ENCODE measurements at regions not wholly inside any gene's neighbourhood (a gene's known extent, or its start where the extent isn't known, plus 50 kb on each side); places are given as distances from the start of the nearest gene placed in this dataset.

DNA sequence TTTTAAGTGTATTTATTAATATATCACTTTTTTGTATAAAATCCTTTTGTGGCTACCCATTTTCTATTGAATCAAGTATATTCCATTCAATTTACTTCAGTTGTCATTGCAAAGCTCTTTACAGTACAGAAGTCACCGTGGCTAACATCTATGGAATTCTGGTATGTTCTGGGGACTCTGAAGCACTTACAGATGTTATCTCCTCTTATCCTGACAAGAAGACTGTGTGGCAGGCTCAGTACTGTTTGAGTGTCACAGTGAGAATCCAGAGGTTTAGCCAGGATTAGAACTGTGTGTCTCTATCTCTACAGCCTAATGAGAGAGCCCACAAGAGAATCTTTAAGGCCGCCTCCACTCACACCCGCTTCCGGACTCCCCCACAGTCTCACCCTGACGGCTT, 78.2 kb upstream of the SORBS2 start:
- no peak overlapping the region for H3K27ac Mint-ChIP-seq (ENCODE audit: unreplicated experiment)
- TF ChIP-seq, protein P1, sequence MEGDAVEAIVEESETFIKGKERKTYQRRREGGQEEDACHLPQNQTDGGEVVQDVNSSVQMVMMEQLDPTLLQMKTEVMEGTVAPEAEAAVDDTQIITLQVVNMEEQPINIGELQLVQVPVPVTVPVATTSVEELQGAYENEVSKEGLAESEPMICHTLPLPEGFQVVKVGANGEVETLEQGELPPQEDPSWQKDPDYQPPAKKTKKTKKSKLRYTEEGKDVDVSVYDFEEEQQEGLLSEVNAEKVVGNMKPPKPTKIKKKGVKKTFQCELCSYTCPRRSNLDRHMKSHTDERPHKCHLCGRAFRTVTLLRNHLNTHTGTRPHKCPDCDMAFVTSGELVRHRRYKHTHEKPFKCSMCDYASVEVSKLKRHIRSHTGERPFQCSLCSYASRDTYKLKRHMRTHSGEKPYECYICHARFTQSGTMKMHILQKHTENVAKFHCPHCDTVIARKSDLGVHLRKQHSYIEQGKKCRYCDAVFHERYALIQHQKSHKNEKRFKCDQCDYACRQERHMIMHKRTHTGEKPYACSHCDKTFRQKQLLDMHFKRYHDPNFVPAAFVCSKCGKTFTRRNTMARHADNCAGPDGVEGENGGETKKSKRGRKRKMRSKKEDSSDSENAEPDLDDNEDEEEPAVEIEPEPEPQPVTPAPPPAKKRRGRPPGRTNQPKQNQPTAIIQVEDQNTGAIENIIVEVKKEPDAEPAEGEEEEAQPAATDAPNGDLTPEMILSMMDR (IDR thresholded peaks at IDR 0.05) = no peak
- peaks cover 10% of the 10 kb centered on the region for H3K9me3 Mint-ChIP-seq (ENCODE audit: unreplicated experiment)
- no peaks in the 10 kb centered on the region for H3K27me3 Mint-ChIP-seq (ENCODE audit: unreplicated experiment)
- H3K4me3 Mint-ChIP-seq (ENCODE audit: unreplicated experiment) = no peak overlapping the region
- H3K36me3 Mint-ChIP-seq (ENCODE audit: unreplicated experiment) = peaks cover 6% of the 10 kb centered on the region
- no peak for DNase-seq (ENCODE audit: extremely low spot score, unreplicated experiment)
- peaks cover 3% of the 10 kb centered on the region for H3K4me1 Mint-ChIP-seq (ENCODE audit: unreplicated experiment)

DNA sequence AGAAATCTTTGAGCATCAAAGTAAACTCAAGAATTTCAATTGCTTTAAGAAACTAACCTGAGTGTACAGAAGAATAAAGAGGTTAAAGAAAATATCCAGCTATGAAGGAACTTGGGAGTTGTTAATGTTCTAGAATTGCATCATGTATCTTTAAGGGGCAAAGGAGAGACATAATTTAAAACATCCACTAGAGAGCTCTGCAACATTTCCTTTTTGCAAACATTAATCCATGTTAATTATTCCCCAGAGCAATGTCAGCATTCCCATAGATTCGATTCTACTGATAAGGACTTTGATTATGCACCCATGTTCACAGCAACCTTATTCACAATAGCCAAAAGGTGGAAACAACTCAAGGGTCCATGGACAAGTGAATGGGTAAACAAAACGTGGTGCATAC, 80.2 kb upstream of the SORBS2 start:
- H3K9me3 Mint-ChIP-seq (ENCODE audit: unreplicated experiment) = peaks cover 10% of the 10 kb centered on the region
- H3K27ac Mint-ChIP-seq (ENCODE audit: unreplicated experiment) = no peak overlapping the region
- no peak overlapping the region for H3K4me3 Mint-ChIP-seq (ENCODE audit: unreplicated experiment)
- DNase-seq (ENCODE audit: extremely low spot score, unreplicated experiment) = no peak
- peaks cover 6% of the 10 kb centered on the region for H3K36me3 Mint-ChIP-seq (ENCODE audit: unreplicated experiment)
- no peaks in the 10 kb centered on the region for H3K4me1 Mint-ChIP-seq (ENCODE audit: unreplicated experiment)
- TF ChIP-seq, protein P1 (IDR thresholded peaks at IDR 0.05) = no peak
- H3K27me3 Mint-ChIP-seq (ENCODE audit: unreplicated experiment) = no peaks in the 10 kb centered on the region

DNA sequence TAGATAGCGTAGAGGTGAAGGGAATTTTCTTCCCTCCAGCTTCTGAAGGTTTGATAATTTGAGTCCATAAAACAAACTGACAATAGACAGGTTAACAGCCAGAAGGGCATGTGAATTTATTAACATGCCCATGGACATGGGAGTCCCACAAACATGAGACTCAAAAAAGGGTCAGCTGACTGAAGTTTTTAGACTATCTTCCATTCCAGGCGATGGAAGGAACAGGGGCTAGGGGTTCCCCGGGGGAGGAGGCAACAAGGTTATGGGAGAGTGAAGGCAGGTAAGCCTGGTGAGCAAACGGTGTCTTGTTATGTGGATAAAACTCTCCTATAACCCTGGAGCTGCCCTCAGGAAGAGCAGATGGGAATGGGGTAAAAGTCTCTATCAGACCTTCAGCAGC, 81.5 kb upstream of the SORBS2 start:
- Mint-ChIP-seq H3K27ac (ENCODE audit: unreplicated experiment) (no peak overlapping the region), H3K27me3 (ENCODE audit: unreplicated experiment) (no peaks in the 10 kb centered on the region), H3K4me1 (ENCODE audit: unreplicated experiment) (peaks cover 6% of the 10 kb centered on the region), H3K4me3 (ENCODE audit: unreplicated experiment) (no peak overlapping the region), H3K36me3 (ENCODE audit: unreplicated experiment) (peaks cover 1% of the 10 kb centered on the region), H3K9me3 (ENCODE audit: unreplicated experiment) (peaks cover 9% of the 10 kb centered on the region)
- DNase-seq (ENCODE audit: extremely low spot score, unreplicated experiment) = no peak
- TF ChIP-seq, protein P1 (IDR thresholded peaks at IDR 0.05) = no peak

DNA sequence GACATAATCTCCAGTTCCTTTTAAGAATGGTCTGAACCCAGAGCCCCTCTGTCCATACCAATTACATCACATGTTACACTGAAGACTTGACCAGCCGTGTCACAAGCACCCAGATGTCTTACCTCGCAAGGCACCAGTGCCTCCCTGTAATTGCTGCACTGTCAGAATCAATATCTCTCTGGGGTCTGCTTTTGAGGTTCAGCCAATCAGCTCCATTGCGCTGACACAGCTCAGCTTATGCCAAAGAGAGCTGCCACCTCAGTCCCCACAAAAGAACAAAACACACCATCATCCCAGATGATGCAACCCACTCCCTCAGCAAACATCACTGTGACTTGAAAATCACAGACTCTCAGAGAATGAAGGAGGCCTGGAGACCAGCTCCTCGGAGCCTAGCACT, 82.5 kb upstream of the SORBS2 start:
- peaks cover 6% of the 10 kb centered on the region for H3K4me1 Mint-ChIP-seq (ENCODE audit: unreplicated experiment)

DNA sequence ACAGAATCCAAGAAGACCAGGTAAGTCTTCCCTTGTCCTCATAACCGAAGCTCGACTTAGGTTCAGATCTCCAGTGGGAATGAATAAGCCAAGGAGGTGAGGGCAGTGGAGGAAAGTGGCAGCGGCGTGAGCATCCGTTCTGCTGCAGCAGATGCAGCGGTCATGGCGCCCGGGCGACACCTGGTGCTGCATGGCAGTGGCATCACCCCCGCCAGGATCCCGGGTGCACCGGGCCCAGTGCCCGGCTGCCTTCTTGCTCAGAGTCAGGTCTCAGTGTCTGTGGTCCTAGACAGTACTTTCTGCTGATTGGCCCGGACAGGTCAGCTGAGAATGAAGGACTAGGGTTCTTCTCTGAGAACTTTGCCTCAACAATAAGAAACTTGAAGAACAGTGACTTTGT, 83.4 kb upstream of the SORBS2 start:
- H3K27me3 Mint-ChIP-seq (ENCODE audit: unreplicated experiment) = no peaks in the 10 kb centered on the region
- no peak overlapping the region for H3K4me3 Mint-ChIP-seq (ENCODE audit: unreplicated experiment)
- peaks cover 6% of the 10 kb centered on the region for H3K4me1 Mint-ChIP-seq (ENCODE audit: unreplicated experiment)
- TF ChIP-seq, protein P1 (IDR thresholded peaks at IDR 0.05) = no peak
- H3K36me3 Mint-ChIP-seq (ENCODE audit: unreplicated experiment) = no peaks in the 10 kb centered on the region
- no peak overlapping the region for H3K27ac Mint-ChIP-seq (ENCODE audit: unreplicated experiment)
- no peak for DNase-seq (ENCODE audit: extremely low spot score, unreplicated experiment)
- peaks cover 7% of the 10 kb centered on the region for H3K9me3 Mint-ChIP-seq (ENCODE audit: unreplicated experiment)

More for the DNA sequence above, 82.5 kb upstream of the SORBS2 start:
- Mint-ChIP-seq H3K27me3 (ENCODE audit: unreplicated experiment) (no peaks in the 10 kb centered on the region), H3K27ac (ENCODE audit: unreplicated experiment) (no peak overlapping the region), H3K36me3 (ENCODE audit: unreplicated experiment) (no peaks in the 10 kb centered on the region), H3K9me3 (ENCODE audit: unreplicated experiment) (peaks cover 7% of the 10 kb centered on the region), H3K4me3 (ENCODE audit: unreplicated experiment) (no peak overlapping the region)
- DNase-seq (ENCODE audit: extremely low spot score, unreplicated experiment) = no peak
- TF ChIP-seq, protein P1 (IDR thresholded peaks at IDR 0.05) = no peak
